ENCODE measurements at regions not wholly inside any gene's neighbourhood (a gene's known extent, or its start where the extent isn't known, plus 50 kb on each side); places are given as distances from the start of the nearest gene placed in this dataset.

GRCh38 chr15:96473556-96473955 lies 143.1 kb downstream of the NR2F2 start:
- no peaks in the 10 kb centered on the region for H4K20me1 ChIP-seq (replicated peaks; ENCODE audit: control insufficient read depth, insufficient read depth, low read length)
- BruUV-seq (replicated peaks) = no TSS peak
- CTCF ChIA-PET (ENCODE audit: low intra/inter-chr PET ratio) = no interaction called here
- no peak overlapping the region for H3K4me3 ChIP-seq
- POLR2A ChIA-PET = no interaction called here
- FAIRE-seq (no peak), DNase-seq (ENCODE audit: extremely low read depth in 1 of 4, low spot score in 3 of 4) (no peak), ATAC-seq (no peak)
- no peaks in the 10 kb centered on the region for H3K9me3 ChIP-seq (replicated peaks; ENCODE audit: control insufficient read depth, insufficient read depth, low read depth, low read length)
- no peaks in the 10 kb centered on the region for H3K79me2 ChIP-seq (ENCODE audit: control insufficient read depth, insufficient read depth, low read length)
- in situ Hi-C loops (cut with MboI) (no loop called here), intact Hi-C loops (cut with micrococcal nuclease) (no loop called here)
- no peak overlapping the region for H3K27ac ChIP-seq (ENCODE audit: extremely low read depth, low read depth, low read length)
- H2AFZ ChIP-seq (ENCODE audit: low read depth, low read length) = no peak overlapping the region
- WGBS (ENCODE audit: insufficient coverage, low coverage, missing lambda C conversion rate) = 3% methylated on average over 5 of the region's 5 CpGs
- no peak overlapping the region for H3K9ac ChIP-seq (ENCODE audit: insufficient read depth in 1 of 2, low read depth in 2 of 2, low read length in 2 of 2)
- TF ChIP-seq HMG20A (CRISPR knock-in tag; conservative IDR thresholded peaks at IDR 0.05) (no peak), TCF3 (CRISPR knock-in tag; IDR thresholded peaks at IDR 0.05) (no peak), CBFB (CRISPR knock-in tag; IDR thresholded peaks at IDR 0.05) (no peak)
- H3K36me3 ChIP-seq (ENCODE audit: control insufficient read depth, insufficient read depth, low read length) = no peaks in the 10 kb centered on the region
- H3K4me1 ChIP-seq (replicated peaks in 1 of 2; ENCODE audit: control insufficient read depth in 2 of 2, insufficient read depth in 2 of 2, low read length in 2 of 2) = no peaks in the 10 kb centered on the region
- H3K9me1 ChIP-seq (ENCODE audit: control insufficient read depth, insufficient read depth, low read length) = no peaks in the 10 kb centered on the region
- H3K4me2 ChIP-seq (ENCODE audit: insufficient read depth, low read length) = no peak overlapping the region
- H3K27me3 ChIP-seq (ENCODE audit: control insufficient read depth in 2 of 2, insufficient read depth in 2 of 2, low read length in 2 of 2) = peaks cover 21 to 33% of the 10 kb centered on the region in 2 experiments

GRCh38 chr15:96474231-96474664 lies 143.7 kb downstream of the NR2F2 start:
- H2AFZ ChIP-seq (ENCODE audit: low read depth, low read length) = no peak overlapping the region
- intact Hi-C loops (cut with micrococcal nuclease) = no loop called here
- in situ Hi-C loops (cut with MboI) = no loop called here
- no peaks in the 10 kb centered on the region for H3K4me1 ChIP-seq (replicated peaks in 1 of 2; ENCODE audit: control insufficient read depth in 2 of 2, insufficient read depth in 2 of 2, low read length in 2 of 2)
- no peaks in the 10 kb centered on the region for H3K79me2 ChIP-seq (ENCODE audit: control insufficient read depth, insufficient read depth, low read length)
- no peak overlapping the region for H3K4me2 ChIP-seq (ENCODE audit: insufficient read depth, low read length)
- DNase-seq (ENCODE audit: extremely low read depth in 1 of 4, low spot score in 3 of 4) = no peak
- 18% methylated on average over 5 of the region's 5 CpGs for WGBS (ENCODE audit: insufficient coverage, low coverage, missing lambda C conversion rate)
- H4K20me1 ChIP-seq (replicated peaks; ENCODE audit: control insufficient read depth, insufficient read depth, low read length) = no peaks in the 10 kb centered on the region
- H3K9ac ChIP-seq (ENCODE audit: insufficient read depth in 1 of 2, low read depth in 2 of 2, low read length in 2 of 2) = no peak overlapping the region
- FAIRE-seq = no peak
- H3K27ac ChIP-seq (ENCODE audit: extremely low read depth, low read depth, low read length) = no peak overlapping the region
- ChIA-PET POLR2A (no interaction called here), CTCF (ENCODE audit: low intra/inter-chr PET ratio) (no interaction called here)
- H3K27me3 ChIP-seq (ENCODE audit: control insufficient read depth in 2 of 2, insufficient read depth in 2 of 2, low read length in 2 of 2) = peaks cover 21 to 33% of the 10 kb centered on the region in 2 experiments
- ATAC-seq = no peak
- H3K36me3 ChIP-seq (ENCODE audit: control insufficient read depth, insufficient read depth, low read length) = no peaks in the 10 kb centered on the region
- no peaks in the 10 kb centered on the region for H3K9me1 ChIP-seq (ENCODE audit: control insufficient read depth, insufficient read depth, low read length)
- no peaks in the 10 kb centered on the region for H3K9me3 ChIP-seq (replicated peaks; ENCODE audit: control insufficient read depth, insufficient read depth, low read depth, low read length)
- no peak overlapping the region for H3K4me3 ChIP-seq
- BruUV-seq (replicated peaks) = no TSS peak
- TF ChIP-seq CCNT2 (IDR thresholded peaks at IDR 0.05; ENCODE audit: borderline replicate concordance, extremely low read depth, insufficient read length, low read depth, low read length) (no peak), ZBTB49 (CRISPR knock-in tag; IDR thresholded peaks at IDR 0.05; ENCODE audit: borderline replicate concordance) (no peak), RREB1 (CRISPR knock-in tag; IDR thresholded peaks at IDR 0.05) (no peak), NUFIP1 (IDR thresholded peaks at IDR 0.05; ENCODE audit: partially characterized antibody) (no peak), TEAD2 (tag; IDR thresholded peaks at IDR 0.05) (no peak), SMAD3 (CRISPR knock-in tag; conservative IDR thresholded peaks at IDR 0.05) (no peak)

All from K562 (cell line).